Esophagus squamous epithelium (tissue), 5 donors: ENCODE measurements at regions not wholly inside any gene's neighbourhood (a gene's known extent, or its start where the extent isn't known, plus 50 kb on each side); places are given as distances from the start of the nearest gene placed in this dataset.

Experiments used
- DNase-seq: peaks from one replicate; lab custom pipeline; 2025; lab: John Stamatoyannopoulos, UW
- H3K27ac ChIP-seq, 4 donors: fragments of 200-600 bp; sonication (generic); one replicate each; pipeline ENCODE4 v1.5.1; 2016 to 2019; ENCODE audit warnings: mild to moderate bottlenecking in 1 of 4
- H3K27me3 ChIP-seq, 4 donors: fragments of 200-600 bp; sonication (generic); 1 replicate in 3 of 4; 2 replicates in 1 of 4; pipeline versions ENCODE4 v1.5.1 to v1.6.0; 2017 to 2021; ENCODE audit warnings: antibody characterized with exemption in 1 of 4
- H3K36me3 ChIP-seq, 3 donors: fragments of 200-600 bp; sonication (generic); one replicate each; pipeline ENCODE4 v1.5.1; 2016 to 2019
- H3K4me1 ChIP-seq, 3 donors: fragments of 200-600 bp; sonication (generic); one replicate each; pipeline ENCODE4 v1.5.1; 2017 to 2019
- H3K4me3 ChIP-seq, 4 donors: fragments of 200-600 bp; sonication (generic); 1 replicate in 3 of 4; 2 replicates in 1 of 4; pipeline ENCODE4 v1.5.1; 2016 to 2019; ENCODE audit warnings: mild to moderate bottlenecking in 2 of 4, moderate library complexity in 1 of 4
- H3K9me3 ChIP-seq, 3 donors: fragments of 200-600 bp; sonication (generic); one replicate each; pipeline ENCODE4 v1.5.1; 2016 to 2019
- POLR2A ChIP-seq, 4 donors: fragments of 450-650 bp; IDR thresholded peaks; one replicate each; pipeline ENCODE4 v1.6.1; 2017; ENCODE audit warnings: antibody characterized with exemption in 4 of 4, mild to moderate bottlenecking in 4 of 4, moderate library complexity in 3 of 4
- WGBS, 2 donors: methylation state at CpG; one replicate each; pipeline ENCODE4 v1.1.5; 2018; 5-methylcytosine and 5-hydroxymethylcytosine counted together
- intact Hi-C: fragments of 100-400 bp; cut with DNase I; formaldehyde crosslinking; loops from one replicate; pipeline ENCODE4 v1.15.0; 2022
- TF ChIP-seq, protein P1 (sequence below), 6 experiments: fragments of 450-650 bp in 4 of 6; fragments of 200-600 bp in 2 of 6; sonication (generic) in 2 of 6; IDR thresholded peaks; one replicate each; pipeline ENCODE4 v1.5.1; 2016 to 2019; ENCODE audit warnings: antibody characterized with exemption in 6 of 6, mild to moderate bottlenecking in 4 of 6, moderate library complexity in 4 of 6
- donor health status: DM: yes; HTN: yes; CAD: no.

DNA sequence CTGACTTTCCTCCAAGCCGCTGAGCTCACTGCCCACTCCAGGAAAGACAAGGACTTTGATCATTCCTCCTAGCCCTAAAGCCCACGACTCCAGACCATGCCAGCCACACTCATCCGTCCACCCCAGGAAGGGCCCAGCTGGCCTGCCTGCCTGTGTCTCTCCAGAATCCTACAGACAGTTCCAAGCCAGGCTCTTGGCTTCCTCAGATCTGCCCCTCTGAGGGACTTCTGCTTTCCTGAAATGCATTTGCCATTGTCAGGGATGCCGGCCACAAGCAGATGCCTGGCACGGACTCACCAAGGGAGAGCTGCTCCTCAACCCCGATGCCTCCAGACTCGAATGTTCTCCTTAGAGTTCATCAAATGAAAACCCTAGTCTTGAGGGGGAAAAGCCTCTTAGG, 155.8 kb downstream of the OAT start:
- peaks cover 0 to 5% (median 4%) of the 10 kb centered on the region in 3 donors for H3K9me3 ChIP-seq
- no peak overlapping the region for H3K27ac ChIP-seq
- WGBS, 2 donors: 67 to 74% methylated on average over 5 to 7 of the region's 7 CpGs
- H3K4me1 ChIP-seq: no peaks in the 10 kb centered on the region
- TF ChIP-seq POLR2A (IDR thresholded peaks at IDR 0.05): no peak
- TF ChIP-seq, protein P1, sequence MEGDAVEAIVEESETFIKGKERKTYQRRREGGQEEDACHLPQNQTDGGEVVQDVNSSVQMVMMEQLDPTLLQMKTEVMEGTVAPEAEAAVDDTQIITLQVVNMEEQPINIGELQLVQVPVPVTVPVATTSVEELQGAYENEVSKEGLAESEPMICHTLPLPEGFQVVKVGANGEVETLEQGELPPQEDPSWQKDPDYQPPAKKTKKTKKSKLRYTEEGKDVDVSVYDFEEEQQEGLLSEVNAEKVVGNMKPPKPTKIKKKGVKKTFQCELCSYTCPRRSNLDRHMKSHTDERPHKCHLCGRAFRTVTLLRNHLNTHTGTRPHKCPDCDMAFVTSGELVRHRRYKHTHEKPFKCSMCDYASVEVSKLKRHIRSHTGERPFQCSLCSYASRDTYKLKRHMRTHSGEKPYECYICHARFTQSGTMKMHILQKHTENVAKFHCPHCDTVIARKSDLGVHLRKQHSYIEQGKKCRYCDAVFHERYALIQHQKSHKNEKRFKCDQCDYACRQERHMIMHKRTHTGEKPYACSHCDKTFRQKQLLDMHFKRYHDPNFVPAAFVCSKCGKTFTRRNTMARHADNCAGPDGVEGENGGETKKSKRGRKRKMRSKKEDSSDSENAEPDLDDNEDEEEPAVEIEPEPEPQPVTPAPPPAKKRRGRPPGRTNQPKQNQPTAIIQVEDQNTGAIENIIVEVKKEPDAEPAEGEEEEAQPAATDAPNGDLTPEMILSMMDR (IDR thresholded peaks at IDR 0.05): no peak
- no peak overlapping the region for H3K4me3 ChIP-seq
- no peaks in the 10 kb centered on the region for H3K36me3 ChIP-seq
- no peak for DNase-seq
- H3K27me3 ChIP-seq: peaks cover 0 to 5% (median 0%) of the 10 kb centered on the region in 4 donors
- intact Hi-C loops: no loop called here

DNA sequence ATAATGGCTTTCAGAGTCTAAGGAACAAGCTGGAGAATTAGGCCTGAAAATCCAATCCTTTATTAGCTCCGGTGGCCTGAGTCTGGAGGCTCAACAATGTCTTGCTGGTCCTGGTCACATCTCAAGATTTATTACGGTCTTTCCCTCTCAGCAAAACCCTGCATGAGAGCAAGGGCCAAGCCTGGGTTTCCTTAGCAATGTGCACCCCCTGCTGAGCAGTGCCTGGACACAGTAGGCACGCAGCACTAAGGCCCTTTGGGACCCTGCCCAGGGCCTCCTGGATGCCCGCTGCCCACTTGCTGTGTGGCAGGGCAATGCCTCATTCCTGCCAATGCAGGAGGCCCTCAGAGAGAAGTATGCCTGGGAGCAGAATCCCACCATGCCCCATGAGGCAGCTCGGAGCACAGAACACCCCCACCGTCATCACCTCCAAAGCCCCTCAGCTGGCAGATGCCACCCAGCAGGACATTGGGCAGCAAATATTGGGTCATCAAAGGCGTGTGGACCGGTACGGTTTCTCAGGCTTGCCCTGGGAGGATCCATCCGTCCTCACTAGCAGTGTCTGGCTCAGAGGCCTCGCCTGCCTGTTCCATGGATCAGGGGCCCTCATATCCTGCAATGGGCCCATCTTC, 156.4 kb downstream of the OAT start:
- H3K4me1 ChIP-seq: no peaks in the 10 kb centered on the region
- peaks cover 0 to 5% (median 0%) of the 10 kb centered on the region in 4 donors for H3K27me3 ChIP-seq
- no peaks in the 10 kb centered on the region for H3K36me3 ChIP-seq
- H3K9me3 ChIP-seq: peaks cover 0 to 5% (median 4%) of the 10 kb centered on the region in 3 donors
- intact Hi-C loops: no loop called here
- no peak for TF ChIP-seq POLR2A (IDR thresholded peaks at IDR 0.05)
- TF ChIP-seq, protein P1 (IDR thresholded peaks at IDR 0.05): peak in 1 of 6 experiments; percentile 29
- DNase-seq: no peak
- WGBS, 2 donors: 80 to 84% methylated on average over 3 of the region's 11 CpGs
- H3K27ac ChIP-seq: no peak overlapping the region
- no peak overlapping the region for H3K4me3 ChIP-seq

DNA sequence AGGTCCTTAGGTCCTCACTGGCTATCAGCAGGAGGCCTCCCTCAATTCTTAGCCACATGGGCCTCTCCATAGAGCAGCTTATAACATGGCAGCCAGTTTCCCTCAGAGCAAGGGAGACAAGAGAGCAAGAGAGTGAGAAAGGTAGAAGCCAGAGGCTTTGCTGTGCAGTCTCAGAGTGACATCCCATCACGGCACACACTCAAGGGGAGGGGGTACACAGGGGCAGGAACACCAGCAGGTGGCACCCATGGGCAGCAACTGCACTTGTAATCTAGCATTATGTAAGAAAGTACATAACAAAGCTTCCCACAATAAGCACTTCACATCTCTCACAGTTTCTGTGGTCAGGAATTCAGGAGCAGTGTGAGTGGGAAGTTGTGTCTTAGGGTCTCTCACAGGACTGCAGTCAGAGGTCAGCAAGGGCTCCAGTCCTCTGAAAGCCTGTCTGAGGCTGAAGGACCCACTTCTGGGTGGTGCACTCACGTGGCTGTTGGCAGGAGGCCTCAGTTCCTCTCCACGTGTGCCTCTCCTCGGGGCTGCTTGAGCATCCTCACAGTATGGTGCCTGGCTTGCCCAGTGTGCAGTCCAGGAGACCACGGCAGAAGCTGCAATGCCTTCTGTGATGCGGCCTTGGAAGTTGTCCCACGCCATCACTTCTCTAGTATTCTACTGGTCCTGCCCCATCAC, 159.4 kb downstream of the OAT start:
- Histone ChIP-seq H3K4me1 (no peaks in the 10 kb centered on the region), H3K9me3 (peaks cover 0 to 5% (median 4%) of the 10 kb centered on the region in 3 donors), H3K27me3 (no peaks in the 10 kb centered on the region), H3K27ac (no peak overlapping the region), H3K4me3 (no peak overlapping the region), H3K36me3 (no peaks in the 10 kb centered on the region)
- 72 to 79% methylated on average over 4 to 7 of the region's 7 CpGs for WGBS, 2 donors
- no peak for TF ChIP-seq POLR2A (IDR thresholded peaks at IDR 0.05)
- TF ChIP-seq, protein P1 (IDR thresholded peaks at IDR 0.05): peak in 1 of 6 experiments; percentile 27
- intact Hi-C loops: no loop called here
- DNase-seq: no peak

DNA sequence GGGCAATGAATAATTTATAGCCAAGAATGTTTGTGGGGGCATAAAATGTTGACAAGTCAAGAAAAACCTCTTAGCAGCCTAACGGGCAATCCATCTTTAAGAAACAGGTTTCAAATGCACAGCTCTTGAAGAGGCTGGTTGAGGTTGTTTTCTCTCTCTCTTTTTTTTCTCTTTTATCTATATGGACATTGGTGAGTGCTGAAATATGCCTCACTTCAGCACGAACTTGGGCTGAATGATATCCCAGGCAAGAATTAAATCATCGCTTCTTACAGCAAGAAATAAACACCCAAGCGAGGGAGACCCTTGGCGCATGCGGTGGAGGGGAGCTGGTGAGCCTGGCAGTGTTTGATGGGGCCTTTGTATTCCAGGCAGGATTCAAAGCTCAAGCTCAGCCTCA, 160.9 kb downstream of the OAT start:
- Histone ChIP-seq H3K36me3 (no peaks in the 10 kb centered on the region), H3K4me1 (no peaks in the 10 kb centered on the region), H3K4me3 (no peak overlapping the region), H3K27me3 (no peaks in the 10 kb centered on the region), H3K27ac (no peak overlapping the region), H3K9me3 (peaks cover 0 to 5% (median 4%) of the 10 kb centered on the region in 3 donors)
- no peak for DNase-seq
- TF ChIP-seq, protein P1 (IDR thresholded peaks at IDR 0.05): no peak
- no peak for TF ChIP-seq POLR2A (IDR thresholded peaks at IDR 0.05)
- WGBS, 2 donors: 81 to 84% methylated on average over 6 of the region's 6 CpGs
- intact Hi-C loops: no loop called here

DNA sequence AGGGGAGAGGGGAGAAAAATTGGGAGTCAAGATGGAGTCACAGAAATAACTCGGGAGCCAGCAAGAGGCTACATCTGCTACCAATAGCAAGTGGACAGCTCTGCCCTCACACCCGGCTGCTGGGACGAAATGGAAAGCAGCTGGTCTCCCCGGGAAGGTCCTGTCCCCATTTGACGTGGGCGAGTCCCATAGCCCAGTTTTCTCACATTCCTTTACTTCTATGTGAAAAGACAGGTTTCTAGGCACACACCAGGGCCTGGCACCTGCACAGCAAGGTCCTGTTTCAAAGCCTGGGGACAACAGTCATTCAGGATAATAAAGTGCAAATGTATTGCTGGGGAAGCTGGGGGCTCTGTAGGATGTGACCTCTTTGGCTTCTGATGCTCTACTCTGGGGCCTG, 162.6 kb downstream of the OAT start:
- no peak overlapping the region for H3K4me3 ChIP-seq
- peaks cover 0 to 3% (median 0%) of the 10 kb centered on the region in 3 donors for H3K4me1 ChIP-seq
- DNase-seq: no peak
- no peaks in the 10 kb centered on the region for H3K36me3 ChIP-seq
- TF ChIP-seq, protein P1 (IDR thresholded peaks at IDR 0.05): no peak
- TF ChIP-seq POLR2A (IDR thresholded peaks at IDR 0.05): no peak
- H3K27me3 ChIP-seq: no peaks in the 10 kb centered on the region
- WGBS, 2 donors: 43 to 61% methylated on average over 1 to 5 of the region's 6 CpGs
- no peak overlapping the region for H3K27ac ChIP-seq
- peaks cover 0 to 5% (median 4%) of the 10 kb centered on the region in 3 donors for H3K9me3 ChIP-seq
- intact Hi-C loops: no loop called here
